ENCODE measurements at regions not wholly inside any gene's neighbourhood (a gene's known extent, or its start where the extent isn't known, plus 50 kb on each side); places are given as distances from the start of the nearest gene placed in this dataset.

DNA sequence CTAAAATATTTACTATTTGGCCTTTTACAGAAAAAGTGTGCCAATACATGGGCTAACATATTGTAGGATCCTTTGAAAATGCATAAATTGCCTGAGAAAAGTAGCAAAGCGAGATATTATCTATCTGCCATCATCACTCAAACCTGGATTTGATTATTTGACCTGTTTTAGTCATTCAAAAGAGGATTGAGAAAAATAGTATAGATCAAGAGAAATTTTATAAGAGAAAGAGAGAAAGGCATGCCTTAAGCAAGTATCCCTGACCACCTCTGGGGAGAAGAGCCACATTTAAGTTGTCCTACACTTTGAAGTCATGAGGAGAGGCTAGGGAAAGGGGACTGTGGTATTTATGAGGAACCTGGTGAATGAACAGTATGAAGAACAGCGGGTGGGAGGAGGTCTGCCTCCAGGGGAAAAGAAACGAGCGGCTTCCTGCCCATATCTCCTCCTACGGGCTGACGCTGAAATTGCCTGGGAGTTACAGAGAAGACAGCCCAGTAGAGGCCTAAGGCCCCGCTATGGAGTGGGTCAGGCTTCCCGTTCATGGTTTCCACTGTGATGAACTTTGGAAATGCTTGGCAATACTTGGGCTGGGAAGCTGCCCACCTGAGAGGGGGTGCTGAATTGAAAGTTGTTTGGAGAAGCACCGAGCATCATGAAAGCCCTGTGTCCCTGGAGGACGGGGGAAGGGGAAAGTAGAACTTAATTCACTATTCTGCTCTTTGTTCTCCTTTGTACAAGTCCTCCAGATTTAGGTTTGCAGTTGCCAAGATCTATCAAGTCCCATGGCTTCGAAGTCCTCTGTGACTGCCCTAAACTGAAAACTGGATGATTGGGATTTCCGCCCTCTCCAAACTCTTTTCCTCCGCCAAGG lies 106.9 kb upstream of the ACSL4 start:
- DNase-seq (ENCODE audit: extremely low read depth, insufficient read length): no peak
- TF ChIP-seq, protein P1, sequence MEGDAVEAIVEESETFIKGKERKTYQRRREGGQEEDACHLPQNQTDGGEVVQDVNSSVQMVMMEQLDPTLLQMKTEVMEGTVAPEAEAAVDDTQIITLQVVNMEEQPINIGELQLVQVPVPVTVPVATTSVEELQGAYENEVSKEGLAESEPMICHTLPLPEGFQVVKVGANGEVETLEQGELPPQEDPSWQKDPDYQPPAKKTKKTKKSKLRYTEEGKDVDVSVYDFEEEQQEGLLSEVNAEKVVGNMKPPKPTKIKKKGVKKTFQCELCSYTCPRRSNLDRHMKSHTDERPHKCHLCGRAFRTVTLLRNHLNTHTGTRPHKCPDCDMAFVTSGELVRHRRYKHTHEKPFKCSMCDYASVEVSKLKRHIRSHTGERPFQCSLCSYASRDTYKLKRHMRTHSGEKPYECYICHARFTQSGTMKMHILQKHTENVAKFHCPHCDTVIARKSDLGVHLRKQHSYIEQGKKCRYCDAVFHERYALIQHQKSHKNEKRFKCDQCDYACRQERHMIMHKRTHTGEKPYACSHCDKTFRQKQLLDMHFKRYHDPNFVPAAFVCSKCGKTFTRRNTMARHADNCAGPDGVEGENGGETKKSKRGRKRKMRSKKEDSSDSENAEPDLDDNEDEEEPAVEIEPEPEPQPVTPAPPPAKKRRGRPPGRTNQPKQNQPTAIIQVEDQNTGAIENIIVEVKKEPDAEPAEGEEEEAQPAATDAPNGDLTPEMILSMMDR (IDR thresholded peaks at IDR 0.05; ENCODE audit: insufficient read depth, low read length, poor library complexity, severe bottlenecking): peak; percentile 34
- H3K36me3 ChIP-seq (ENCODE audit: control insufficient read depth, insufficient read depth, low read length): no peaks in the 10 kb centered on the region

DNA sequence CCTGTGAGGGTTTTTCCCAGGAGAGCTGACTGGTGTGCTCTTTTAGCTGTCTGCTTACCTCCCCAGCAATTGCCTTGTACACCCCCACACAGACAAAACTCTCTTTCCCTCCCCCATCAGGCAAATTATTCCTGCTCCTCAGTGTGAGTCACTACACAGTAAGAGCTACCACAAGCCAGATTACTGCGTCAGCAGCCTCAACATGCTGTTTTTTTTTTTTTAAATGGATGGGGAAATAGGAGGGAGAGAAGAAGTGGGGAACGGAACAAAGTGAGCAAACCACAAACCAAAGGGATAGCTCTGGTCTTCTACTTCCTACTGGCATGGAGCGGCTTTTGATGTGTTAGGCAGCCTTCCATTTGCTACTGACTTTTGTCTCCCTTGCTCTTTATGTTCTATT lies 107.5 kb upstream of the ACSL4 start:
- TF ChIP-seq, protein P1 (IDR thresholded peaks at IDR 0.05; ENCODE audit: insufficient read depth, low read length, poor library complexity, severe bottlenecking): no peak
- Histone ChIP-seq H3K27me3 (replicated peaks; ENCODE audit: control insufficient read depth, insufficient read depth, low read length) (no peaks in the 10 kb centered on the region), H3K4me3 (replicated peaks; ENCODE audit: low read depth, low read length) (no peak overlapping the region), H3K36me3 (ENCODE audit: control insufficient read depth, insufficient read depth, low read length) (no peaks in the 10 kb centered on the region)
- no peak for DNase-seq (ENCODE audit: extremely low read depth, insufficient read length)

More for the DNA sequence above, 106.9 kb upstream of the ACSL4 start:
- H3K4me3 ChIP-seq (replicated peaks; ENCODE audit: low read depth, low read length): no peak overlapping the region
- H3K27me3 ChIP-seq (replicated peaks; ENCODE audit: control insufficient read depth, insufficient read depth, low read length): no peaks in the 10 kb centered on the region

DNA sequence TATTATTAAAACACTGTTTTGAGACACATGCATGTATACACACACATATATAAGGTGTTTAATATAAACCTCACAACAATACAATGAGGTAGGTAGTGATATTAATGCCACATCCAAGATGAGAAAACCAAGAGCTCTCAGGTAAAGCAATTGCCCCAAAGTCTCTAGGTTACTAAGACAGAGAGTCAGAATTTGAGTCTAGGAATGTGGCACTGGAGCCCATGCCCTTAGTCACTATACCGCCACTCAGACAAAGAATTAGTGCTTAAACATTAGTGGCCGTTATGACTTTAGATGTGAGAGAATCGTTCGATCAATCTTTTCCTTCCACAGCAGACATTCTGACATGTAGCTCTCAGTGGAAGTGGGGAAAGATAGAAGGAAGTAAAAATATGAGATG lies 108.2 kb upstream of the ACSL4 start:
- no peaks in the 10 kb centered on the region for H3K36me3 ChIP-seq (ENCODE audit: control insufficient read depth, insufficient read depth, low read length)
- H3K27me3 ChIP-seq (replicated peaks; ENCODE audit: control insufficient read depth, insufficient read depth, low read length): no peaks in the 10 kb centered on the region
- H3K4me3 ChIP-seq (replicated peaks; ENCODE audit: low read depth, low read length): no peak overlapping the region
- DNase-seq (ENCODE audit: extremely low read depth, insufficient read length): no peak
- TF ChIP-seq, protein P1 (IDR thresholded peaks at IDR 0.05; ENCODE audit: insufficient read depth, low read length, poor library complexity, severe bottlenecking): no peak

DNA sequence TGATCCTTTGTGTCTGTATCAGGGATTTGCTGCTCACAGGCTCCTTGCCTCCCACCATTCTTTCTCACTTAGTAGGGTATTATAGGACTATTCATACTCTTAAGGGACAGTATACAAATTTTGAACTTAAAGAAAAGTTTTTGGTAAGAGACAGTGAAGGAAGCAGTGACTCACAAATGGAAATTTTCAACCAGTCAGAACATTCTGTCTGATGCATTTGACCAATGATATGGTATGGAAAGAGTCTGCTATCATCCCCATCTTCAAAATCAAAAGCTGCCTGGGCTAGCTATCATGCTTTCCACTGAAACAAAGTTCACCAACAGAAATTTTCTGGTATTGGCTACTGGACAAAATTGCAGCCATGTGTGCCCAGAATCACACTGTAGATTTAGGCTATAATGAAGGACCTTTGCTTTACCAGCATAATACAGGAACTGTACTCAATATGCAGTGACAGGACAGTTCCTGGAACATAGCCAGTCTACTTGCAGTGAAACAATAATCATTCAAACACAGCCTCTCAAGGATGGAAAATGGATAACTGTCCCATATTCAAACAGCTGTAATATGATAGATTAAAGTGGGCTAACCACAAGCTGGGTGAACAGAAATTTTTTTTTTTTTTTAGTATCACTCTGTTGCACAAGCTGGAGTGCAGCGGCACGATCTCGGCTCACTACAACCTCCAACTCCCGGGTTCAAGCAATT lies 109.0 kb upstream of the ACSL4 start:
- no peaks in the 10 kb centered on the region for H3K36me3 ChIP-seq (ENCODE audit: control insufficient read depth, insufficient read depth, low read length)
- TF ChIP-seq, protein P1 (IDR thresholded peaks at IDR 0.05; ENCODE audit: insufficient read depth, low read length, poor library complexity, severe bottlenecking): no peak
- no peak for DNase-seq (ENCODE audit: extremely low read depth, insufficient read length)
- H3K4me3 ChIP-seq (replicated peaks; ENCODE audit: low read depth, low read length): no peak overlapping the region
- no peaks in the 10 kb centered on the region for H3K27me3 ChIP-seq (replicated peaks; ENCODE audit: control insufficient read depth, insufficient read depth, low read length)

DNA sequence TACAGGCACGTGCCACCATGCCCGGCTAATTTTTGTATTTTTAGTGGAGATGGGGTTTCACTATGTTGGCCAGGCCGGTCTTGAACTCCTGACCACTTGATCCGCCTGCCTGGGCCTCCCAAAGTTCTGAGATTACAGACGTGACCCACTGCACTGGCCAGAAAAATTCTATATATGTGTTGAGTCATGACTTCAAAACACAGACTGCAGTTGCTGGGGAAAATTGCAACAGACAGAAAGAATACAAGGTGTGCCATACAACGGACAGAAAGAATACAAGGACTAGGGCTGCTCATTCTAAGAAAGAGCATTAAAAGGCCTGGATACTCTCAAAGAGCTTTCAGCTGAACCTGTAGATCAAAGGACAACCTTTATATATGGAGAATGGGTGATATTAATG lies 109.6 kb upstream of the ACSL4 start:
- no peak for DNase-seq (ENCODE audit: extremely low read depth, insufficient read length)
- H3K4me3 ChIP-seq (replicated peaks; ENCODE audit: low read depth, low read length): no peak overlapping the region
- H3K36me3 ChIP-seq (ENCODE audit: control insufficient read depth, insufficient read depth, low read length): no peaks in the 10 kb centered on the region
- TF ChIP-seq, protein P1 (IDR thresholded peaks at IDR 0.05; ENCODE audit: insufficient read depth, low read length, poor library complexity, severe bottlenecking): no peak
- no peaks in the 10 kb centered on the region for H3K27me3 ChIP-seq (replicated peaks; ENCODE audit: control insufficient read depth, insufficient read depth, low read length)

Data from GM06990 (cell line).